ENCODE measurements at regions not wholly inside any gene's neighbourhood (a gene's known extent, or its start where the extent isn't known, plus 50 kb on each side); places are given as distances from the start of the nearest gene placed in this dataset.

GRCh38 chr12:16482726-16483125 lies 123.2 kb downstream of the LMO3 start:
- TF ChIP-seq CTCF (IDR thresholded peaks at IDR 0.05) = no peak
- no peak for TF ChIP-seq POLR2A (IDR thresholded peaks at IDR 0.05)
- ATAC-seq = no peak
- DNase-seq = no peak
- H3K27ac ChIP-seq = no peak overlapping the region
- peaks cover 0 to 29% (median 11%) of the 10 kb centered on the region in 12 donors for H3K9me3 ChIP-seq
- no peak overlapping the region for H3K4me3 ChIP-seq
- intact Hi-C loops (cut with DNase I) = no loop called here
- no peaks in the 10 kb centered on the region for H3K27me3 ChIP-seq
- 80 to 88% (median 85%) methylated on average over 4 of the region's 4 CpGs for WGBS, 4 donors
- no peaks in the 10 kb centered on the region for H3K4me1 ChIP-seq
- no peaks in the 10 kb centered on the region for H3K36me3 ChIP-seq

DNA sequence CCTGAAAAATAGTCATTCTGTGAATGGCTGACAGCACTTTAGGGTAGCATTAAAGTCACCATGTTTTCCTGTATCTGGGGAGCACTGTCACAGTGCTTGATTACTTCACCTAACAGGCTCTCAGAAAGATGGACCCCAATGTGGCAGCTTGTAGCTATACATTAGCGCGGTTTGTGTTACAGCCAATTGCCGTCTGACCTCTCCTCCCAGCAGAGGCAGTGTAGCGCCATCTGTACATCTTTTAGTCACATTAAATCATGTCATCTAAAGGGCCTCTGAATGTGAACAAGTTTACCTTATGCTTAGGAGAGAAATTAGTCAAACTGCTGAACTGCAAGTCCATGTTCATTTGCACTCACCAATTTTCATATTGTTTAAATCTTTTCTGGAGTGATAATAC lies 113.7 kb downstream of the LMO3 start:
- Histone ChIP-seq H3K36me3 (no peaks in the 10 kb centered on the region), H3K4me3 (no peak overlapping the region), H3K27me3 (no peaks in the 10 kb centered on the region), H3K9me3 (no peaks in the 10 kb centered on the region), H3K27ac (no peak overlapping the region), H3K4me1 (no peaks in the 10 kb centered on the region)
- ATAC-seq (no peak), DNase-seq (no peak)
- WGBS, 4 donors = 81 to 91% (median 85%) methylated on average over 4 of the region's 4 CpGs
- TF ChIP-seq CTCF (IDR thresholded peaks at IDR 0.05) = no peak
- TF ChIP-seq POLR2A (IDR thresholded peaks at IDR 0.05) = no peak
- intact Hi-C loops (cut with DNase I) = no loop called here

DNA sequence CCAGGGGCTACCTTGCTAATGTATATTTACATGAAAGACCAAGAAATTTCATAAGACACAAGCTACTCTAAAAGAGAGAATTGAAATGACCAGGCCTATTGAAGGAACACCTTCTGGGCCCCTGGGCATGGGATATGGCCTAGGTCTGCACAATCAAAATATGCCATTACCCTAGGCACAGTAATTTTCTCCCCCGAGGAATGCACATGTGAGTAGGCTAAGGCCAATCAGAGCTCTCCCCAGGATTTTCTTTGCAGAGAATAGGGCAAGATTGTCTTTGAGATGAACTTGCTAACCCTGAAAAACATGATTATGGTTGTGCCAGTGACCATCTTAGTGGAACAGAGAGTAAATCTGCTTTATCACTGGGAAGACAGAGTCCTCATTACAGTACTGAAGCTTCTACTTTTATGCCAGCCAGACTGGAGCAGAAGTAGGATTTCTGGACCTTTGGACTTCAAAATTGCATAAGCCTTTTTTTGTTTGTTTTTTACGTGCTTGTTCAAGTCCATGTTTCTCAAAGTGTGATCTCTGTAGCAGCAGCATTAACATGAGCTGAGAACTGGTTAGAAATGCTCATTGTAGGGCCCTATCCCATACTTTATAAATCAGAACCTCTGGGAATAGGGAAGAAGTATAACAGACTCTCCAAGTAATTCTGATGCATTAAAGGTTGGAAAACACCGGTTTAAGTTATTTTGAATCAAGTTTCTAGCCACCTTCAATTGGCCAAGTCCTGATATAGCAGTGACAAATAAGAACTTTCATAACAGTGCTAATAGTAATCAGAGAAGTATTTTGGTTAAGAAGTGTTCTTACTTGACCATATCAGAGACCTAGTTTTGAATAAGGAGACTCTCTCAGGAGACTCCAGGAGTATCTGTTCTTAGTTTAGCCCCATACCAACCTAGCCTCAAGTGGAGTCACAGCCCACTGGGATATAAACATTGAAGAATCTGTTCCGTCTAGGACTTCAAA lies 112.9 kb downstream of the LMO3 start:
- Histone ChIP-seq H3K4me3 (no peak overlapping the region), H3K27me3 (no peaks in the 10 kb centered on the region), H3K27ac (no peak overlapping the region), H3K36me3 (no peaks in the 10 kb centered on the region), H3K4me1 (no peaks in the 10 kb centered on the region), H3K9me3 (no peaks in the 10 kb centered on the region)
- intact Hi-C loops (cut with DNase I) = no loop called here
- DNase-seq = no peak
- no peak for ATAC-seq
- 71 to 82% (median 78%) methylated on average over 4 of the region's 4 CpGs for WGBS, 4 donors
- no peak for TF ChIP-seq POLR2A (IDR thresholded peaks at IDR 0.05)
- no peak for TF ChIP-seq CTCF (IDR thresholded peaks at IDR 0.05)

- Histone ChIP-seq H3K4me1 (no peaks in the 10 kb centered on the region), H3K27me3 (no peaks in the 10 kb centered on the region), H3K9me3 (no peaks in the 10 kb centered on the region), H3K27ac (no peak overlapping the region), H3K36me3 (no peaks in the 10 kb centered on the region), H3K4me3 (no peak overlapping the region)
- TF ChIP-seq POLR2A (IDR thresholded peaks at IDR 0.05) (no peak), CTCF (IDR thresholded peaks at IDR 0.05) (no peak)
- 69 to 88% (median 82%) methylated on average over 1 of the region's 1 CpG for WGBS, 4 donors
- no peak for DNase-seq
- no peak for ATAC-seq
- intact Hi-C loops (cut with DNase I) = no loop called here
Observed at GRCh38 chr12:16495196-16495595, 110.8 kb downstream of the LMO3 start.
